Loucy (cell line): ENCODE measurements at regions not wholly inside any gene's neighbourhood (a gene's known extent, or its start where the extent isn't known, plus 50 kb on each side); places are given as distances from the start of the nearest gene placed in this dataset.
A peak's percentile ranks its signal among the peaks of the same experiment; 100 is the strongest.

Source experiments
- H2AFZ ChIP-seq: fragments of 200-600 bp; sonication (generic); 2 replicates; pipeline ENCODE4 v1.6.0; 2016; ENCODE audit warnings: antibody characterized with exemption, mild to moderate bottlenecking, low read length, moderate library complexity
- H3F3A ChIP-seq: fragments of 200-600 bp; 2 replicates; pipeline ENCODE4 v1.6.0; 2016; ENCODE audit warnings: antibody characterized with exemption, low read depth, mild to moderate bottlenecking
- H3K27me3 ChIP-seq: fragments of 200-600 bp; sonication (generic); 2 replicates; pipeline ENCODE4 v1.6.1; 2014; ENCODE audit warnings: low read length, mild to moderate bottlenecking; ENCODE audit not compliant: insufficient read depth, poor library complexity, severe bottlenecking
- H3K36me3 ChIP-seq: fragments of 200-600 bp; sonication (generic); 2 replicates; pipeline ENCODE4 v1.6.1; 2016; ENCODE audit warnings: low read length; ENCODE audit not compliant: insufficient read depth
- H3K4me1 ChIP-seq: fragments of 200-600 bp; sonication (generic); 2 replicates; pipeline ENCODE4 v1.5.1; 2014; ENCODE audit warnings: low read length, mild to moderate bottlenecking; ENCODE audit not compliant: insufficient read depth, poor library complexity, severe bottlenecking
- H3K4me2 ChIP-seq: fragments of 200-600 bp; sonication (generic); 2 replicates; pipeline ENCODE4 v1.6.0; 2014; ENCODE audit warnings: antibody characterized with exemption, low read length, low read depth, mild to moderate bottlenecking; ENCODE audit not compliant: poor library complexity, severe bottlenecking
- H3K4me3 ChIP-seq: fragments of 200-600 bp; sonication (generic); 2 replicates; pipeline ENCODE4 v1.5.1; 2014; ENCODE audit warnings: low read length, mild to moderate bottlenecking, mixed read lengths; ENCODE audit not compliant: poor library complexity, severe bottlenecking
- H3K79me2 ChIP-seq: fragments of 200-600 bp; sonication (generic); 2 replicates; pipeline ENCODE4 v1.6.1; 2014; ENCODE audit warnings: low read length; ENCODE audit not compliant: insufficient read depth
- H3K9ac ChIP-seq: fragments of 200-600 bp; sonication (generic); 2 replicates; pipeline ENCODE4 v1.6.0; 2014; ENCODE audit warnings: mild to moderate bottlenecking, low read depth, low read length, moderate library complexity; ENCODE audit not compliant: poor library complexity, severe bottlenecking
- H3K9me2 ChIP-seq: fragments of 200-600 bp; sonication (generic); replicated peaks from 2 replicates; pipeline ENCODE4 v1.6.1; 2016; ENCODE audit warnings: low read depth, low read length, mixed read lengths
- H3K9me3 ChIP-seq: fragments of 200-600 bp; sonication (generic); 2 replicates; pipeline ENCODE4 v1.6.1; 2014; ENCODE audit warnings: mild to moderate bottlenecking, antibody characterized with exemption, low read length, low read depth; ENCODE audit not compliant: insufficient read depth
- H4K20me1 ChIP-seq: fragments of 200-600 bp; sonication (generic); 2 replicates; pipeline ENCODE4 v1.6.0; 2014; ENCODE audit warnings: antibody characterized with exemption, low read length, mild to moderate bottlenecking; ENCODE audit not compliant: insufficient read depth, poor library complexity, severe bottlenecking
- EZH2phosphoT487 ChIP-seq: fragments of 200-600 bp; IDR thresholded peaks from 2 replicates; pipeline ENCODE4 v1.6.1; 2018; ENCODE audit warnings: antibody characterized with exemption, mild to moderate bottlenecking, moderate library complexity, borderline replicate concordance
- TF ChIP-seq, protein P1 (sequence below): fragments of 200-600 bp; sonication (generic); conservative IDR thresholded peaks from 2 replicates; pipeline ENCODE4 v1.5.1; 2014; ENCODE audit warnings: mild to moderate bottlenecking, antibody characterized with exemption, low read length

DNA sequence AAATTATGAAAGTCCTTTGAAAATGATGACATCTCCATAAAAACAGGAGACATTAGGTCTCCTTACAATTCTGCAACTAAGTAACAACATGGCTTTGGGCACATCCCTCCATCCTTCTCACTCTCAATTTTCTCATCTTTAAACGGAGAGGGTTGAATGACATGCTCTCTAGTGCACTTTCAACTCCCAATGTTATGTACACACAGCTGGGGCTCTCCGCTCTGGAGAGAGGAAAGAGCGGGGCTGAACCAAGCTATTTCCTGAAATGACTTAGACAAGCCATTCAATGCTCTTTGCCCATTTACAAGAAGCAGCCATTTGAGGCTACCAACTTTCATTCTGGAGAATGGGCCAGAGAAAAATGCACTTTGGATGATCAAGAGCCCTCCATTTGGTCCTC is 144.2 kb upstream of the BNIP2 start:
- no peak for TF ChIP-seq EZH2phosphoT487
- TF ChIP-seq, protein P1, sequence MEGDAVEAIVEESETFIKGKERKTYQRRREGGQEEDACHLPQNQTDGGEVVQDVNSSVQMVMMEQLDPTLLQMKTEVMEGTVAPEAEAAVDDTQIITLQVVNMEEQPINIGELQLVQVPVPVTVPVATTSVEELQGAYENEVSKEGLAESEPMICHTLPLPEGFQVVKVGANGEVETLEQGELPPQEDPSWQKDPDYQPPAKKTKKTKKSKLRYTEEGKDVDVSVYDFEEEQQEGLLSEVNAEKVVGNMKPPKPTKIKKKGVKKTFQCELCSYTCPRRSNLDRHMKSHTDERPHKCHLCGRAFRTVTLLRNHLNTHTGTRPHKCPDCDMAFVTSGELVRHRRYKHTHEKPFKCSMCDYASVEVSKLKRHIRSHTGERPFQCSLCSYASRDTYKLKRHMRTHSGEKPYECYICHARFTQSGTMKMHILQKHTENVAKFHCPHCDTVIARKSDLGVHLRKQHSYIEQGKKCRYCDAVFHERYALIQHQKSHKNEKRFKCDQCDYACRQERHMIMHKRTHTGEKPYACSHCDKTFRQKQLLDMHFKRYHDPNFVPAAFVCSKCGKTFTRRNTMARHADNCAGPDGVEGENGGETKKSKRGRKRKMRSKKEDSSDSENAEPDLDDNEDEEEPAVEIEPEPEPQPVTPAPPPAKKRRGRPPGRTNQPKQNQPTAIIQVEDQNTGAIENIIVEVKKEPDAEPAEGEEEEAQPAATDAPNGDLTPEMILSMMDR = no peak
- H3K36me3 ChIP-seq = no peaks in the 10 kb centered on the region
- no peak overlapping the region for H3K4me3 ChIP-seq
- no peaks in the 10 kb centered on the region for H3K9me2 ChIP-seq
- peaks cover 8% of the 10 kb centered on the region for H3K4me1 ChIP-seq
- H3K4me2 ChIP-seq = no peak overlapping the region
- H3K9ac ChIP-seq = no peak overlapping the region
- H3F3A ChIP-seq = no peaks in the 10 kb centered on the region
- H4K20me1 ChIP-seq = no peaks in the 10 kb centered on the region
- no peaks in the 10 kb centered on the region for H3K79me2 ChIP-seq
- no peak overlapping the region for H2AFZ ChIP-seq
- H3K9me3 ChIP-seq = no peaks in the 10 kb centered on the region
- no peaks in the 10 kb centered on the region for H3K27me3 ChIP-seq

DNA sequence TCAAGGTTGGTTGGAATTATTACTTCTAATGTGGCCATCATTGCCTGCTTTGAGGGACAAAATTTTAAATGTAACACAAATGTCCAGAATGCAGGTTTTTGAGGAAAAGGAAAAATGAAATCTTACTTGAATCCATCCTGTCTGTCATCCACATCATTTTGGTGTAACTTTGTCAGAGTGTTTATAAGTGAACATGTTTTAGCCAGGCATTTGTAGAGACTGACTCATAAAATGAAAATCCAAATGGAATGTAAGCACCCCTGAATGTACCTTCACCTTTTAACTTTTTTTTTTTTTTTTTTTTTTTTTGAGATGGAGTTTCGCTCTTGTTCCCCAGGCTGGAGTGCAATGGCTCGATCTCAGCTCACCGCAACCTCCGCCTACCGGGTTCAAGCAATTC is 141.8 kb upstream of the BNIP2 start:
- Histone ChIP-seq H3K4me3 (no peak overlapping the region), H3K4me2 (no peak overlapping the region), H3K4me1 (peaks cover 6% of the 10 kb centered on the region), H3K27me3 (no peaks in the 10 kb centered on the region), H3K9me2 (no peaks in the 10 kb centered on the region), H3K9ac (no peak overlapping the region), H3K79me2 (no peaks in the 10 kb centered on the region), H3K36me3 (no peaks in the 10 kb centered on the region), H2AFZ (no peak overlapping the region), H4K20me1 (no peaks in the 10 kb centered on the region), H3F3A (no peaks in the 10 kb centered on the region; the same call in 1 of the 2 replicates), H3K9me3 (no peaks in the 10 kb centered on the region)
- no peak for TF ChIP-seq EZH2phosphoT487
- TF ChIP-seq, protein P1 = no peak

DNA sequence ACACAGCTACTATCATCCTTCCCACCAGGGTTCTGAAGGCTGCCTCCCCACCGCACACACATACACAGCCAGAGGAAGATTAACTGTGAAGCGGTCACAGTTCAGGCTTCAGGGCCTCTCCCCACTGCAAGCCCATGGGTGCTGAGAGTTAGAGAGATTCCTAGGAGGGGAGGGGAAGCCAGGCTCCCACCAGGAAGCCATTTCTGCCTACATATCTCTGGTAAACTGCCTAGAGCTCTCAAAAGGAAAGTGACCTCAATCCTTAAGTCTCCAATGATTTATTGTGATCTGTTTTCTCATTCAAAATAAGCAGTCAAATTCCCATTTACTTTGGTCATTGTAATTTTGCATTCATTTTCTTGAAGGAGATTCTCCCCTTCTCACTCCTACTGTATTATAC is 141.0 kb upstream of the BNIP2 start:
- Histone ChIP-seq H3K4me3 (no peak overlapping the region), H2AFZ (peak overlapping the region; percentile 66), H3K27me3 (no peaks in the 10 kb centered on the region), H3K9me2 (no peaks in the 10 kb centered on the region), H3F3A (no peaks in the 10 kb centered on the region; the same call in 1 of the 2 replicates), H4K20me1 (no peaks in the 10 kb centered on the region), H3K4me2 (no peak overlapping the region), H3K4me1 (peaks cover 6% of the 10 kb centered on the region), H3K9me3 (no peaks in the 10 kb centered on the region), H3K36me3 (no peaks in the 10 kb centered on the region), H3K9ac (no peak overlapping the region), H3K79me2 (no peaks in the 10 kb centered on the region)
- TF ChIP-seq, protein P1 = no peak
